ENCODE measurements at regions not wholly inside any gene's neighbourhood (a gene's known extent, or its start where the extent isn't known, plus 50 kb on each side); places are given as distances from the start of the nearest gene placed in this dataset.

DNA sequence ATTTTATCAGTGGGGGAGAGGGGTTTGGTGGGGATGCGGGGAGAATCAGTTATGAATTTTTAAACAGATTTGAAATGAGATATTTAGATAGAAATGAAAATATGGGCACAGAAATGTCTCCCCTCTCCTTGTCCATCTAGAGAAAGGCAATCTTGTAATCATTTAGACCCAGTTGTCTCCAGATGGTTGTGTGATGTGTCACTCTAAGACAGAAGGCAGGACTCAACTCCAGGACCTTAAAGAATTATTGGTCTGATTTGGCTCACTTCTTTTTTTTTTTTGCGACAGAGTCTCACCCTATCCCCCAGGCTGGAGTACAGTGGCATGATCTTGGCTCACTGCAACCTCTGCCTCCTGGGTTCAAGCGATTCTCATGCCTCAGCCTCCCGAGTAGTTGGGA, 77.2 kb downstream of the EOMES start:
- TF ChIP-seq, protein P1, sequence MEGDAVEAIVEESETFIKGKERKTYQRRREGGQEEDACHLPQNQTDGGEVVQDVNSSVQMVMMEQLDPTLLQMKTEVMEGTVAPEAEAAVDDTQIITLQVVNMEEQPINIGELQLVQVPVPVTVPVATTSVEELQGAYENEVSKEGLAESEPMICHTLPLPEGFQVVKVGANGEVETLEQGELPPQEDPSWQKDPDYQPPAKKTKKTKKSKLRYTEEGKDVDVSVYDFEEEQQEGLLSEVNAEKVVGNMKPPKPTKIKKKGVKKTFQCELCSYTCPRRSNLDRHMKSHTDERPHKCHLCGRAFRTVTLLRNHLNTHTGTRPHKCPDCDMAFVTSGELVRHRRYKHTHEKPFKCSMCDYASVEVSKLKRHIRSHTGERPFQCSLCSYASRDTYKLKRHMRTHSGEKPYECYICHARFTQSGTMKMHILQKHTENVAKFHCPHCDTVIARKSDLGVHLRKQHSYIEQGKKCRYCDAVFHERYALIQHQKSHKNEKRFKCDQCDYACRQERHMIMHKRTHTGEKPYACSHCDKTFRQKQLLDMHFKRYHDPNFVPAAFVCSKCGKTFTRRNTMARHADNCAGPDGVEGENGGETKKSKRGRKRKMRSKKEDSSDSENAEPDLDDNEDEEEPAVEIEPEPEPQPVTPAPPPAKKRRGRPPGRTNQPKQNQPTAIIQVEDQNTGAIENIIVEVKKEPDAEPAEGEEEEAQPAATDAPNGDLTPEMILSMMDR (IDR thresholded peaks at IDR 0.05; ENCODE audit: low read depth, low read length, poor library complexity, severe bottlenecking), result no peak
- no peak for TF ChIP-seq EZH2phosphoT487 (IDR thresholded peaks at IDR 0.05; ENCODE audit: borderline replicate concordance, low read length)
